ENCODE measurements at regions not wholly inside any gene's neighbourhood (a gene's known extent, or its start where the extent isn't known, plus 50 kb on each side); places are given as distances from the start of the nearest gene placed in this dataset.

GRCh38 chr15:38647683-38648082 lies 83.1 kb upstream of the RASGRP1 start:
- DNase-seq (ENCODE audit: low read depth) = no peak

DNA sequence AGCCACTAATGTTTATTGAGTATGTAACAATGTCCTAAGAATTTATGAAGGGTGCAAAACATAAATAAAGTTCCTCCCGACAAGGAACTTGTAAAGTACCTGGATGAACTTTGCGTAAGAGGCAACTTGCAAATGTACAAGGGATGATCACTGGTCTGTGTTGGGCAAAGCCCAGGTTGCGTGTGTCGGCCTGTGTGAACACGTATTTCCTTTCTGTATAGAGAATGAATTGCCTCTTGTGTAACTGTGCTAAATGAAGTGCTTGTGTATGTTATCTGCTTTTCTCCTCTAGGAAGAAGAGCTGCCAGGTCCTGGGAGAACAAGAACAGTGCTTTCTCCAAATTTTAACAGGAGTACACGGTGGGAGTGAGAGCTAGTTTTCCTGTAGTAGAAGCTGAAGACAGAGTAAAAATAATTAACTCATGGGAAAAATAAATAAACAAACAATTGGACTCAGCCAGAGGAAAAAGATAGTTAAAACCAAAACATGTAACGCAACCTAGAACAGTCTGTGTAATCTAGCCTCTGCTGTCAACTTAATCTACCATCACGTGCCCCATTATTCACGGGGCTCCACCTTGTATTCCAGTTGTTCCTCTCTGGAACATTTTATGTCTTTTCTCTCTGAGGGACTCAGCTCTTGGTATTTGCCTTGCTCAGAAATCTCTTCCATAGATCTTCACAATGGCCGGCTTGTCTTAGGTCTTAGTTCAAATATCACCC lies 83.7 kb upstream of the RASGRP1 start:
- no peak for DNase-seq (ENCODE audit: low read depth)

GRCh38 chr15:38650384-38650783 lies 85.8 kb upstream of the RASGRP1 start:
- no peak for DNase-seq (ENCODE audit: low read depth)

- DNase-seq (ENCODE audit: low read depth) = no peak
Observed at GRCh38 chr15:38650936-38651327, 86.3 kb upstream of the RASGRP1 start.

DNA sequence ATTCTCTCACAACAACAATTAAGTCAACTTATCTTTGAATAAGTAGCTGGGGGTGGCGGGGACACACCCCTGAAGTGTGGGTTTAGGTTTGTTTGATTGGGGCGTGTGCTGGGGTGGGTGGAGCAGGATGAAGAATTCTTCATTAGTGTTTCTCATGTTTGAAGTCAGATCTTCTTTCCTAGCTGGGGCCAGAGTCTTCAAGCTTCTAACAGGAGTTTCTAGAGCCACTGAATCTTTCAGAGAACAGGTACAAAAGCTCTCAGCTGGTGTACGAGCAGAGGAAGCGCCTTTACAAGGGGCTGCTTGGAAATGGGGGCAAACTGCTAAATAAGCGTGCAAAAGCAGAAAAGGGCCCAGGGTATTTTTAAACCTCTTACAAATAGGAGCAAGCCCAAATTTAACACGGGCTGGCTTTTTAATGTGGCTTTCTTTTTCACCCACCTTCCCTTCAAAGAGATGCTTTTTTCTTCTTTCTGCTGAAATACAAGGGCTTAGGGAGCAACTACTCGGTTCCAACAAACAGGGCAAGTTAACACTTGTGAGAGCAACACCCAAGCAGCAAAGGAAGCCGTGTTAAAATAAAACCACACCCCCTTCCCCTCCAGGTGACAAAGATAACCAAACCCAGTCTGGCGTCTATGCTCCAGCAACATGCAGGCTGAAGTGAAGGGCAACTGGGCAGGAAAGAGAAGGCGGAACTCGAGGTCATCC lies 86.9 kb upstream of the RASGRP1 start:
- no peak for DNase-seq (ENCODE audit: low read depth)

DNA sequence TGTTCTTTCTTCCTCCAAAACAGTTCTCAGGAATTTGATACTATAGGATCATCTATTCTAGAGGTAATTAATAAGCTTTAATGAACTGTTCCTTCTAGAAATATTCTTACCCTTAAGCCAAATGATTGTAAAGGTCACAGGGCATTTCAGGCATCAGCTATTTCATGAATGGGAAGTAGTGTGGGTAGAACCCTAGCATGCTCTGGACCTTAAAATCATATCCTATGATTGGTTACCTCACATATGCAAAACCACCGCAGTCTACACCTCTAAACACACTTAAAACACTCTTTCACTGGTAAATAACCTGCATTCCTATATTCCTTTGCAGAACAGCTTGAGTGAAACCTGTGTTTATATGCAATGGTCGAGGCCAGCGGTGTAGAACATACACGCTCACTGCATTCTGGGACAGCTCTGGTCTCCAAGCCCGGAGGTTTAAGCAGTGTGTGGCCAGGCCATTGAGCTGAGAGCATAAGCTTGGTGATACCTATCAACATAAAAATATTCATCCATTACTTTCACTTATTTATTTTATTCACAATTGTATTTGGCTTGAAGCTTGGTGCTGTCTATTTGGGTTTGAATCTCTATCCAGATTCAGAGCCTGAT lies 87.7 kb upstream of the RASGRP1 start:
- no peak for DNase-seq (ENCODE audit: low read depth)

DNA sequence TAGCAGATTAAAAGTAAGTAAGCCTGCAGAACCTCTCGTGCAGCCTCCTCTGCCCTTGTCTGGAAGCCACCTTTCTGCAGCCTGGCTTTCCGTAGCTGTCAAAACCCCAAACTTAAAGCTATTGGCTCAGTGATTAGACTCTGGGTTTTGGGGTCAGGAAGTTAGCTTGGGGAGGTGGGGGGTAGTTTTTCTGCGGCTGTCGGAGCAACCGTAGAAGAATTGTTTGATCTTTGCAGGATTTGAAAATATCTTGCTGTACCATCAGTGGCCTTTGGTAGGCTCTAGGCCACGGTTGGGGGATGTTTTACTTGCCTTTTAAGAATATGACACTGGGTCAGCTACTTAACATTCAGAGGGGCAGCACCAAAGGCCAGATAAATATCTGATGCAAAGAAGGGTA lies 88.4 kb upstream of the RASGRP1 start:
- DNase-seq (ENCODE audit: low read depth) = no peak

DNA sequence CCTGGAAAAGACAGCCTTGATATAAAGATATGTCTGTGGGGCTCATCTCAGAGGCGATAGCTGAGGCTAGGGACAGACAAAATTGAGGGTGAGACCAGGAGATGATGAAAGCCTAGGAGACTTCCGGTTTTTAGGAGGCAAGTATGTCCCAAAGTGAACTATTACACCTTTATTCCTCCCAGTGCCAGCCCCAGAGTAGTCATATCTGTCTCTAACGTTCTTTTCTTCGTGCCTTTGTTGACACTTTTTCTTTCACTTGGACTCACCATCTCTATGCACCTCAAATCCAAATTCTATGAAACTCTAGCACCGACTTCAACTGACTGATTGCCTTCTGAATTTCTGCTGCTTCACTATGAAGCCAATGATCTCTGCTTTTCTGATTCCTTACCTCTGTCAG lies 93.8 kb upstream of the RASGRP1 start:
- no peak for DNase-seq (ENCODE audit: low read depth)

DNA sequence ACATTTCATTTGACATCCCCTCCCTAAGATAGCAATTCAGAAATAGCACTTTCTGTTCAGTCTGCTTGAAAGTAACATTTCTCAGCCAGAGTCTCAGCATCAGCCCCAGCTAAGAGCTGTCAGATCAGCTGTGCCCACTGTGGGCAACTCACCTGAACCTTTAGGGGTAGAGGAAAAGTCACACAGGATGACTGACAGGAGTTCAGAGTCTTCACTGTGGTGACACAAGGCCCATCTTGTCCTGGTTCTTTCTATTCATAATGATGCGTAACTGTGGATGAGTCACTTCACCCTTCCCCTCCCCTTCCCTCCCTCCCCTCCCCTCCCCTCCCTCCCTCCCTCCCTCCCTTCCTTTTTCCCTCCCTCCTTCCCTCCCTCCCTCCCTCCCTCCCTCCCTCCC lies 96.1 kb upstream of the RASGRP1 start:
- DNase-seq (ENCODE audit: low read depth) = no peak

- DNase-seq (ENCODE audit: low read depth) = no peak
Observed at GRCh38 chr15:38662033-38662802, 97.6 kb upstream of the RASGRP1 start.

DNA sequence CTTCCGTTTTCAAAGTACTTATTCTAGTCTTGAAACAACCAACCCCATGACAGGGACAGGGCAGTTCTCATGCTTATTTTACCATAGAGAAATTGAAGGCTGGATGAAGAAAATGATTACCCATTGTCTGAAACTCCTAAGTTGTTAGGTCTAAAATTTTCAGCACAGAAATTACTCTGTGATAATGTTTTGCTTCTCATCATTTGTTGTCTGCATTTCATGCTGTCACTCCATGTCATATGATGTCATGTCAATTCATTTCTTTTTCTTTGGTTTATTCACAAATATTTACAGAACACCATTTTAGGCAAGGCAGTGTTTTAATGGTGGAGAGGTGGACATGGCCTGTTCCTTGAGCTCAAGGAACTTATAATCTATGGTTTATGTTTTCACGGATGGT lies 98.2 kb upstream of the RASGRP1 start:
- no peak for DNase-seq (ENCODE audit: low read depth)

GRCh38 chr15:38665586-38666305 lies 101.1 kb upstream of the RASGRP1 start:
- DNase-seq (ENCODE audit: low read depth) = no peak

GRCh38 chr15:38666865-38667510 lies 102.4 kb upstream of the RASGRP1 start:
- no peak for DNase-seq (ENCODE audit: low read depth)

GRCh38 chr15:38667890-38668850 lies 103.6 kb upstream of the RASGRP1 start:
- no peak for DNase-seq (ENCODE audit: low read depth)

DNA sequence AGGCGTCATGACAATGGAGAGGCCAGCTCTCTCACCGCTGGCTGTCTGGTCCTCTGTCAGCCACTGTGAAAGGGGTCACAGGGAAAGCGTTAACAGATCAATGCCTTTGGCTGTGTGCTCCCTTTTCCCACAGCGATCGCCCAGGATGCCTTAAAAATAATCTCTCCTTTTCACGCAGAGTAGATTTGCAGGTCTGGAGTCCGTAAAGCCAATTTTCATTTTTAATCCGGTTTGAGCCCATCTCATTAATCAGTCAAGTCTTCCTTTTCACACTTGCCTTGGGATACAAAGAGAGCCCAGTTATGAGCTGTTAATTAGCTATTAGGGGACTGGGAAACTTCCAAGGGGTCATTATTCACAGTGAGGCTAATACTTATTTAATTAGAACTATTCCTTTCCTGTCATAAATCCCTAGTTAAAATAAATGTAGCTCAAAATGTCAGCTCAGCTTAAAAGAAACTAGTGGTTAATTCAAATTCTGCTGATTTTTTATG lies 104.3 kb upstream of the RASGRP1 start:
- DNase-seq (ENCODE audit: low read depth) = no peak

GRCh38 chr15:38670128-38671005 lies 105.8 kb upstream of the RASGRP1 start:
- DNase-seq (ENCODE audit: low read depth) = no peak

GRCh38 chr15:38671006-38671387 lies 106.4 kb upstream of the RASGRP1 start:
- no peak for DNase-seq (ENCODE audit: low read depth)

DNA sequence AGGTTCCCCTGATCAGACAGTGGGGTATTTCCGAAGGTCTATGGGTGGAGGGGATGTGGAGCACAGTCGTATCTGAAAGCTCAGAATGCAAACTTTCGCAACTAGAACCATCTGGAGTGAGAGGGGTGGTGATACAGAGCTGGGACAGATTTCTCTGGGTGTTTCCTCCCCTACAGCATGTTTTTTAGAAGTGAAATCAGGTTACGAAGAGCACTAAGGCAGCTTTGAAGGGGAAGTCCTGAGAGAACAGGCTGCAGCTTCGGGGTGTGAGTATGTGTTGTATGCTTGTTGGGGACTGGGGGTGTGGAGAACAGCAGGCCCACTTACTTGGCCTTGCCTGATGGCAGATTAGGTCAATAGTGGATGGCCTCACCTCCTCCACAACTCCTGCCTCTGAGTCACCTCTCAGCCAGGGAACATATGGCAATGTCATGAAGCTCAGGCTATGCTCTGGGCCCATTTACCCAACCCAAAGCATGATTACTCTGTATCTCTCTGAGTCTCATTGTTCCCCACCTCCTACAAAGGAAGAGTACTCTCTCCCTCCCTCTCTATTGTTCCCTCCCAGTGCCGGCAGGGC lies 107.2 kb upstream of the RASGRP1 start:
- DNase-seq (ENCODE audit: low read depth) = no peak
